ENCODE measurements at regions not wholly inside any gene's neighbourhood (a gene's known extent, or its start where the extent isn't known, plus 50 kb on each side); places are given as distances from the start of the nearest gene placed in this dataset.
"Not testable (repeated sequence)": the region's sequence is repeated elsewhere in the genome, so short reads cannot be mapped to it uniquely, and the experiment has no call there.

- in situ Hi-C loops (cut with HindIII; ENCODE audit: low pct_unique_long_range_greater_than_20kb, low sequenced_read_pairs): no loop called here
- DNase-seq (ENCODE audit: low read depth, low spot score): no peak
Observed at GRCh38 chr2:194304191-194304590, 1352.8 kb upstream of the SLC39A10 start.

GRCh38 chr2:194301946-194302345 is 1355.1 kb upstream of the SLC39A10 start:
- in situ Hi-C loops (cut with HindIII; ENCODE audit: low pct_unique_long_range_greater_than_20kb, low sequenced_read_pairs): no loop called here
- DNase-seq (ENCODE audit: low read depth, low spot score): no peak

- no peak for DNase-seq (ENCODE audit: low read depth, low spot score)
- in situ Hi-C loops (cut with HindIII; ENCODE audit: low pct_unique_long_range_greater_than_20kb, low sequenced_read_pairs): no loop called here
Observed at GRCh38 chr2:194294156-194294555, 1362.9 kb upstream of the SLC39A10 start.

GRCh38 chr2:194291104-194291503 is 1365.9 kb upstream of the SLC39A10 start:
- in situ Hi-C loops (cut with HindIII; ENCODE audit: low pct_unique_long_range_greater_than_20kb, low sequenced_read_pairs): no loop called here
- peak; percentile 46 for DNase-seq (ENCODE audit: low read depth, low spot score)

- DNase-seq (ENCODE audit: low read depth, low spot score): no peak
- in situ Hi-C loops (cut with HindIII; ENCODE audit: low pct_unique_long_range_greater_than_20kb, low sequenced_read_pairs): no loop called here
Observed at GRCh38 chr2:194289712-194290346, 1367.2 kb upstream of the SLC39A10 start.

- DNase-seq (ENCODE audit: low read depth, low spot score); in situ Hi-C loops (cut with HindIII; ENCODE audit: low pct_unique_long_range_greater_than_20kb, low sequenced_read_pairs): not testable (repeated sequence)
Observed at GRCh38 chr2:194276667-194277066, 1380.4 kb upstream of the SLC39A10 start.

- in situ Hi-C loops (cut with HindIII; ENCODE audit: low pct_unique_long_range_greater_than_20kb, low sequenced_read_pairs): no loop called here
- DNase-seq (ENCODE audit: low read depth, low spot score): peak; percentile 14
Observed at GRCh38 chr2:194271293-194271961, 1385.6 kb upstream of the SLC39A10 start.

GRCh38 chr2:194270648-194271047 is 1386.4 kb upstream of the SLC39A10 start:
- in situ Hi-C loops (cut with HindIII; ENCODE audit: low pct_unique_long_range_greater_than_20kb, low sequenced_read_pairs): no loop called here
- DNase-seq (ENCODE audit: low read depth, low spot score): no peak

GRCh38 chr2:194264586-194264985 is 1392.4 kb upstream of the SLC39A10 start:
- DNase-seq (ENCODE audit: low read depth, low spot score): no peak
- in situ Hi-C loops (cut with HindIII; ENCODE audit: low pct_unique_long_range_greater_than_20kb, low sequenced_read_pairs): no loop called here

- DNase-seq (ENCODE audit: low read depth, low spot score): no peak
- in situ Hi-C loops (cut with HindIII; ENCODE audit: low pct_unique_long_range_greater_than_20kb, low sequenced_read_pairs): no loop called here
Observed at GRCh38 chr2:194260185-194260584, 1396.8 kb upstream of the SLC39A10 start.

- DNase-seq (ENCODE audit: low read depth, low spot score): no peak
- in situ Hi-C loops (cut with HindIII; ENCODE audit: low pct_unique_long_range_greater_than_20kb, low sequenced_read_pairs): no loop called here
Observed at GRCh38 chr2:194257095-194257494, 1399.9 kb upstream of the SLC39A10 start.

GRCh38 chr2:194253528-194254259 is 1403.3 kb upstream of the SLC39A10 start:
- in situ Hi-C loops (cut with HindIII; ENCODE audit: low pct_unique_long_range_greater_than_20kb, low sequenced_read_pairs): no loop called here

GRCh38 chr2:194252127-194252526 is 1404.9 kb upstream of the SLC39A10 start:
- DNase-seq (ENCODE audit: low read depth, low spot score): peak; percentile 80

More at GRCh38 chr2:194253528-194254259, 1403.3 kb upstream of the SLC39A10 start:
- no peak for DNase-seq (ENCODE audit: low read depth, low spot score)

GRCh38 chr2:194232600-194232999 is 1424.4 kb upstream of the SLC39A10 start:
- no peak for DNase-seq (ENCODE audit: low read depth, low spot score)
- in situ Hi-C loops (cut with HindIII; ENCODE audit: low pct_unique_long_range_greater_than_20kb, low sequenced_read_pairs): no loop called here

More at GRCh38 chr2:194252127-194252526, 1404.9 kb upstream of the SLC39A10 start:
- in situ Hi-C loops (cut with HindIII; ENCODE audit: low pct_unique_long_range_greater_than_20kb, low sequenced_read_pairs): no loop called here

GRCh38 chr2:194223218-194223617 is 1433.8 kb upstream of the SLC39A10 start:
- in situ Hi-C loops (cut with HindIII; ENCODE audit: low pct_unique_long_range_greater_than_20kb, low sequenced_read_pairs): no loop called here
- DNase-seq (ENCODE audit: low read depth, low spot score): peak; percentile 19

GRCh38 chr2:194214192-194214591 is 1442.8 kb upstream of the SLC39A10 start:
- DNase-seq (ENCODE audit: low read depth, low spot score): no peak
- in situ Hi-C loops (cut with HindIII; ENCODE audit: low pct_unique_long_range_greater_than_20kb, low sequenced_read_pairs): no loop called here

- in situ Hi-C loops (cut with HindIII; ENCODE audit: low pct_unique_long_range_greater_than_20kb, low sequenced_read_pairs): no loop called here
- no peak for DNase-seq (ENCODE audit: low read depth, low spot score)
Observed at GRCh38 chr2:194205568-194206227, 1451.3 kb upstream of the SLC39A10 start.

GRCh38 chr2:194203898-194204297 is 1453.1 kb upstream of the SLC39A10 start:
- in situ Hi-C loops (cut with HindIII; ENCODE audit: low pct_unique_long_range_greater_than_20kb, low sequenced_read_pairs): no loop called here

More at GRCh38 chr2:194203898-194204297, 1453.1 kb upstream of the SLC39A10 start:
- DNase-seq (ENCODE audit: low read depth, low spot score): no peak
